IMR-90 (cell line): ENCODE measurements at regions not wholly inside any gene's neighbourhood (a gene's known extent, or its start where the extent isn't known, plus 50 kb on each side); places are given as distances from the start of the nearest gene placed in this dataset.

ENCODE experiments used
- ATAC-seq: fragments of 200-7000 bp; cut with Tn5 transposase; 2 replicates; pipeline ENCODE4 v1.9.1; 2020; ENCODE audit warnings: low read depth, mild to moderate bottlenecking, moderate library complexity
- BruUV-seq: library from RNA; stranded (reverse); fragments of 400-500 nt; replicated peaks from 2 replicates; lab custom pipeline; 2021; lab: Mats Ljungman, UMichigan
- CTCF ChIA-PET: fragments of 300-600 bp; formaldehyde crosslinking; extraction: SDS; loops from one replicate; lab custom pipeline; 2021; ENCODE audit warnings: antibody characterized with exemption; lab: Yijun Ruan, JAX
- POLR2A ChIA-PET: fragments of 300-600 bp; sonication (Branson Sonifier 250); formaldehyde crosslinking; loops from one replicate; lab custom pipeline; 2022; ENCODE audit warnings: antibody characterized with exemption; ENCODE audit not compliant: unreplicated experiment; lab: Charles Lee
- DNase-seq: peaks from one replicate; pipeline ENCODE4 v3.0.0; 2013
- H2AFZ ChIP-seq: replicated peaks from 2 replicates; pipeline ENCODE3; 2013; ENCODE audit warnings: low read length, mild to moderate bottlenecking; ENCODE audit not compliant: poor library complexity
- H2AK5ac ChIP-seq: 2 replicates; pipeline ENCODE4 v1.6.1; 2013; ENCODE audit warnings: low read depth, low read length, inconsistent platforms
- H2AK9ac ChIP-seq: replicated peaks from 2 replicates; pipeline ENCODE3; 2013; ENCODE audit warnings: mild to moderate bottlenecking, low read depth, low read length, moderate library complexity; ENCODE audit not compliant: poor library complexity
- H2BK120ac ChIP-seq: 2 replicates; pipeline ENCODE4 v1.6.1; 2013; ENCODE audit warnings: low read depth, low read length, inconsistent platforms
- H2BK15ac ChIP-seq: 3 replicates; pipeline ENCODE4 v1.6.1; 2013; ENCODE audit warnings: low read depth, low read length, inconsistent platforms
- H2BK20ac ChIP-seq: 2 replicates; pipeline ENCODE4 v1.6.1; 2013; ENCODE audit warnings: low read depth, mild to moderate bottlenecking, inconsistent platforms, low read length, moderate library complexity
- H2BK5ac ChIP-seq: 2 replicates; pipeline ENCODE4 v1.6.1; 2013; ENCODE audit warnings: mild to moderate bottlenecking, low read depth, low read length, inconsistent platforms; ENCODE audit not compliant: poor library complexity, severe bottlenecking
- H3K14ac ChIP-seq: replicated peaks from 2 replicates; pipeline ENCODE4 v1.6.1; 2013; ENCODE audit warnings: low read depth, low read length, inconsistent platforms
- H3K18ac ChIP-seq: 2 replicates; pipeline ENCODE4 v1.6.1; 2013; ENCODE audit warnings: low read depth, low read length, control low read depth
- H3K23ac ChIP-seq: 2 replicates; pipeline ENCODE4 v1.6.1; 2013; ENCODE audit warnings: low read depth, low read length, inconsistent platforms
- H3K27ac ChIP-seq: 2 replicates; pipeline ENCODE4 v1.5.1; 2013; ENCODE audit warnings: mild to moderate bottlenecking, control low read depth, low read length; ENCODE audit not compliant: insufficient read depth
- H3K27me3 ChIP-seq: 2 replicates; pipeline ENCODE4 v1.6.1; 2013; ENCODE audit warnings: low read length; ENCODE audit not compliant: control insufficient read depth, insufficient read depth
- H3K36me3 ChIP-seq: 2 replicates; pipeline ENCODE4 v1.6.1; 2013; ENCODE audit warnings: low read length, mixed read lengths; ENCODE audit not compliant: control insufficient read depth, insufficient read depth
- H3K4ac ChIP-seq: 2 replicates; pipeline ENCODE4 v1.6.1; 2013; ENCODE audit warnings: low read depth, low read length, inconsistent platforms
- H3K4me1 ChIP-seq: 2 replicates; pipeline ENCODE4 v1.6.1; 2013; ENCODE audit warnings: low read length, mixed read lengths; ENCODE audit not compliant: control insufficient read depth, insufficient read depth
- H3K4me2 ChIP-seq: 2 replicates; pipeline ENCODE4 v1.6.1; 2013; ENCODE audit warnings: low read depth, mild to moderate bottlenecking, control low read depth, low read length, moderate library complexity
- H3K4me3 ChIP-seq: 2 replicates; pipeline ENCODE4 v1.5.1; 2013; ENCODE audit warnings: low read depth, mild to moderate bottlenecking, control low read depth, low read length, moderate library complexity; ENCODE audit not compliant: insufficient read depth
- H3K56ac ChIP-seq: 2 replicates; pipeline ENCODE4 v1.6.1; 2013; ENCODE audit warnings: low read length, inconsistent platforms; ENCODE audit not compliant: insufficient read depth; ENCODE audit errors: extremely low read depth
- H3K79me1 ChIP-seq, 2 experiments: 2 replicates each; pipeline ENCODE4 v1.6.1; 2013; ENCODE audit warnings: low read length in 2 of 2, inconsistent platforms in 1 of 2, low read depth in 1 of 2
- H3K9ac ChIP-seq: 2 replicates; pipeline ENCODE4 v1.6.1; 2013; ENCODE audit warnings: low read depth, low read length, control low read depth
- H3K9me1 ChIP-seq: 2 replicates; pipeline ENCODE4 v1.6.1; 2013; ENCODE audit warnings: low read length, inconsistent platforms; ENCODE audit not compliant: insufficient read depth
- H3K9me3 ChIP-seq: 2 replicates; pipeline ENCODE4 v1.6.1; 2013; ENCODE audit warnings: low read length; ENCODE audit not compliant: control insufficient read depth, insufficient read depth
- H4K20me1 ChIP-seq: 2 replicates; pipeline ENCODE4 v1.6.1; 2013; ENCODE audit warnings: low read length, inconsistent platforms; ENCODE audit not compliant: insufficient read depth
- H4K5ac ChIP-seq: 2 replicates; pipeline ENCODE4 v1.6.1; 2013; ENCODE audit warnings: mild to moderate bottlenecking, low read depth, low read length, control low read depth
- H4K8ac ChIP-seq, 2 experiments: 2 replicates each; pipeline ENCODE4 v1.6.1; 2013; ENCODE audit warnings: low read depth in 2 of 2, low read length in 2 of 2, control low read depth in 1 of 2, inconsistent platforms in 1 of 2
- H4K91ac ChIP-seq: 2 replicates; pipeline ENCODE4 v1.6.1; 2013; ENCODE audit warnings: low read depth, low read length, inconsistent platforms; ENCODE audit not compliant: insufficient read depth
- CHD1 ChIP-seq: IDR thresholded peaks from 2 replicates; pipeline ENCODE4 v1.6.1; 2012; ENCODE audit warnings: low read depth, low read length, improper control_type of control experiment
- CTCF ChIP-seq: conservative IDR thresholded peaks from 2 replicates; pipeline ENCODE4 v1.5.1; 2012; ENCODE audit warnings: mild to moderate bottlenecking, low read depth, low read length, improper control_type of control experiment
- MAFK ChIP-seq: IDR thresholded peaks from 2 replicates; pipeline ENCODE4 v1.6.1; 2012; ENCODE audit warnings: low read depth, low read length, improper control_type of control experiment
- NFE2L2 ChIP-seq: fragments of 150-350 bp; IDR thresholded peaks from 2 replicates; pipeline ENCODE4 v1.6.1; 2016; ENCODE audit warnings: low read depth, mild to moderate bottlenecking, low read length
- POLR2A ChIP-seq: IDR thresholded peaks from 2 replicates; pipeline ENCODE4 v1.6.1; 2012; ENCODE audit warnings: mild to moderate bottlenecking, low read depth, low read length
- RAD21 ChIP-seq: IDR thresholded peaks from 2 replicates; pipeline ENCODE4 v1.6.1; 2012; ENCODE audit warnings: low read length, improper control_type of control experiment
- RCOR1 ChIP-seq: IDR thresholded peaks from 2 replicates; pipeline ENCODE4 v1.6.1; 2012; ENCODE audit warnings: mild to moderate bottlenecking, low read length, improper control_type of control experiment; ENCODE audit not compliant: insufficient replicate concordance
- RFX5 ChIP-seq: IDR thresholded peaks from 2 replicates; pipeline ENCODE4 v1.8.0; 2012; ENCODE audit warnings: low read depth, mild to moderate bottlenecking, low read length, moderate library complexity
- USF2 ChIP-seq: fragments of 150-350 bp; IDR thresholded peaks from 2 replicates; pipeline ENCODE4 v1.6.1; 2017; ENCODE audit warnings: mild to moderate bottlenecking, antibody characterized with exemption, low read length, low read depth
- WGBS, 2 experiments: methylation state at CpG; one replicate each; pipeline versions ENCODE4 v1.1.5 to v1.1.7; 2013; ENCODE audit warnings: missing lambda C conversion rate in 2 of 2; ENCODE audit not compliant: insufficient read length in 1 of 2; ENCODE audit errors: extremely low coverage in 2 of 2; 5-methylcytosine and 5-hydroxymethylcytosine counted together
- dilution Hi-C: fragments of 300-500 bp; cut with HindIII; formaldehyde crosslinking; loops from one replicate; pipeline ENCODE4 v1.14.3; 2018; ENCODE audit warnings: low sequenced_read_pairs; ENCODE audit not compliant: unreplicated experiment
- in situ Hi-C: fragments of 300-500 bp; cut with MboI; formaldehyde crosslinking; loops from 3 replicates; pipeline ENCODE4 v1.14.3; 2019; ENCODE audit warnings: low sequenced_read_pairs, inconsistent platforms, mixed read lengths
- intact Hi-C: fragments of 100-400 bp; cut with micrococcal nuclease; formaldehyde crosslinking; loops from 2 replicates; pipeline ENCODE4 v1.10.0; 2022

GRCh38 chr2:122152571-122152970 is 397.1 kb downstream of the TSN start:
- H2BK5ac ChIP-seq, result no peak overlapping the region
- H4K8ac ChIP-seq, result no peak overlapping the region
- ChIA-PET CTCF (no interaction called here), POLR2A (no interaction called here)
- H3K4me3 ChIP-seq, result no peak overlapping the region
- H3K56ac ChIP-seq, result no peak overlapping the region
- TF ChIP-seq MAFK (no peak), USF2 (no peak), CHD1 (no peak), RFX5 (no peak), RAD21 (no peak), CTCF (no peak), POLR2A (no peak), RCOR1 (no peak), NFE2L2 (no peak)
- H3K14ac ChIP-seq, result no peak overlapping the region
- no peak overlapping the region for H3K4me2 ChIP-seq
- H3K79me1 ChIP-seq, result no peaks in the 10 kb centered on the region
- DNase-seq, result no peak
- H4K91ac ChIP-seq, result no peak overlapping the region
- H2AK5ac ChIP-seq, result no peak overlapping the region
- no peaks in the 10 kb centered on the region for H3K9me3 ChIP-seq
- H2BK15ac ChIP-seq, result no peak overlapping the region
- H3K27me3 ChIP-seq, result no peaks in the 10 kb centered on the region
- in situ Hi-C loops, result no loop called here
- H2BK120ac ChIP-seq, result no peak overlapping the region
- H2AFZ ChIP-seq, result no peak overlapping the region
- dilution Hi-C loops, result no loop called here
- H2BK20ac ChIP-seq, result no peak overlapping the region
- WGBS, 2 experiments, result 30% methylated on average over 3 of the region's 3 CpGs; no CpG with 5 or more reads in 1 of the 2 experiments
- no TSS peak for BruUV-seq
- H3K9ac ChIP-seq, result no peak overlapping the region
- H3K18ac ChIP-seq, result no peak overlapping the region
- no peaks in the 10 kb centered on the region for H3K4me1 ChIP-seq
- H3K9me1 ChIP-seq, result no peaks in the 10 kb centered on the region
- H3K23ac ChIP-seq, result no peak overlapping the region
- ATAC-seq, result no peak
- intact Hi-C loops, result no loop called here
- H4K20me1 ChIP-seq, result no peaks in the 10 kb centered on the region
- no peak overlapping the region for H2AK9ac ChIP-seq
- H3K27ac ChIP-seq, result no peak overlapping the region
- H3K36me3 ChIP-seq, result no peaks in the 10 kb centered on the region
- no peak overlapping the region for H3K4ac ChIP-seq
- no peak overlapping the region for H4K5ac ChIP-seq
